WERI-Rb-1 (cell line): ENCODE measurements at regions not wholly inside any gene's neighbourhood (a gene's known extent, or its start where the extent isn't known, plus 50 kb on each side); places are given as distances from the start of the nearest gene placed in this dataset.

Source experiments
- DNase-seq: peaks from one replicate; pipeline ENCODE4 v3.0.0-alpha.2; 2020
- H3K27ac ChIP-seq: fragments of 250-450 bp; sonication (Bioruptor Pico); 2 replicates; pipeline ENCODE4 v1.5.1; 2020; ENCODE audit warnings: mild to moderate bottlenecking, moderate library complexity
- H3K27me3 ChIP-seq: fragments of 250-450 bp; sonication (Bioruptor Pico); 2 replicates; pipeline ENCODE4 v1.5.1; 2021; ENCODE audit warnings: mild to moderate bottlenecking, low read depth, moderate library complexity; ENCODE audit not compliant: insufficient read depth, severe bottlenecking
- H3K36me3 ChIP-seq: fragments of 250-450 bp; sonication (Bioruptor Pico); 2 replicates; pipeline ENCODE4 v1.5.1; 2020; ENCODE audit warnings: mild to moderate bottlenecking, moderate library complexity
- H3K4me3 ChIP-seq: 2 replicates; pipeline ENCODE4 v1.5.1; 2011; ENCODE audit warnings: low read depth, mild to moderate bottlenecking, control low read depth, low read length
- H3K9me3 ChIP-seq: fragments of 250-450 bp; sonication (Bioruptor Pico); 2 replicates; pipeline ENCODE4 v1.5.1; 2021; ENCODE audit warnings: mild to moderate bottlenecking, moderate library complexity; ENCODE audit not compliant: severe bottlenecking
- TF ChIP-seq, protein P1 (sequence below): IDR thresholded peaks from 2 replicates; pipeline ENCODE4 v1.5.1; 2011; ENCODE audit warnings: low read depth, mild to moderate bottlenecking, control low read depth, inconsistent platforms, low read length

DNA sequence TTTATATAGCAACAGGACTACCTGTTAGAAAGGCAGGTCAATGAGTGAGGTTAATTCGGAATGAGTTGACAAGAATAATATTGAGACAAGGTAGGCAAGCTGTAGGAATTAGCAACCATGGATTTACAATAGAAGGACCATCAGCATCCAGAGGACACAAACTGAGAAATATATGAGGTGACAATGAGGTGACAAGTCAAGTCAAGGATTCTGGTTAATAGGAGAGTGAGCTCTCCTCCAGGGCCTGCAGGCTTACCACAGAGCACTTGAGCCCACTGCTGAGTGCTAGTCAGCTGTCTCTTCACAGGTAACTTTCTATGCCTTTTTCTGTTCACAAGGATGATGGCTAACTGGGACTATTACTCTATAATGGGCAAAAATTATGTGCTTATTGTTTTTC, 227.2 kb downstream of the MRPS30 start:
- H3K27me3 ChIP-seq = no peaks in the 10 kb centered on the region
- H3K27ac ChIP-seq = no peak overlapping the region
- TF ChIP-seq, protein P1, sequence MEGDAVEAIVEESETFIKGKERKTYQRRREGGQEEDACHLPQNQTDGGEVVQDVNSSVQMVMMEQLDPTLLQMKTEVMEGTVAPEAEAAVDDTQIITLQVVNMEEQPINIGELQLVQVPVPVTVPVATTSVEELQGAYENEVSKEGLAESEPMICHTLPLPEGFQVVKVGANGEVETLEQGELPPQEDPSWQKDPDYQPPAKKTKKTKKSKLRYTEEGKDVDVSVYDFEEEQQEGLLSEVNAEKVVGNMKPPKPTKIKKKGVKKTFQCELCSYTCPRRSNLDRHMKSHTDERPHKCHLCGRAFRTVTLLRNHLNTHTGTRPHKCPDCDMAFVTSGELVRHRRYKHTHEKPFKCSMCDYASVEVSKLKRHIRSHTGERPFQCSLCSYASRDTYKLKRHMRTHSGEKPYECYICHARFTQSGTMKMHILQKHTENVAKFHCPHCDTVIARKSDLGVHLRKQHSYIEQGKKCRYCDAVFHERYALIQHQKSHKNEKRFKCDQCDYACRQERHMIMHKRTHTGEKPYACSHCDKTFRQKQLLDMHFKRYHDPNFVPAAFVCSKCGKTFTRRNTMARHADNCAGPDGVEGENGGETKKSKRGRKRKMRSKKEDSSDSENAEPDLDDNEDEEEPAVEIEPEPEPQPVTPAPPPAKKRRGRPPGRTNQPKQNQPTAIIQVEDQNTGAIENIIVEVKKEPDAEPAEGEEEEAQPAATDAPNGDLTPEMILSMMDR = no peak
- H3K36me3 ChIP-seq = no peaks in the 10 kb centered on the region
- H3K4me3 ChIP-seq = no peak overlapping the region
- H3K9me3 ChIP-seq = no peaks in the 10 kb centered on the region
- no peak for DNase-seq

GRCh38 chr5:45037927-45038326, 229.2 kb downstream of the MRPS30 start:
- DNase-seq = no peak
- TF ChIP-seq, protein P1 = no peak
- Histone ChIP-seq H3K36me3 (no peaks in the 10 kb centered on the region), H3K27ac (no peak overlapping the region), H3K27me3 (no peaks in the 10 kb centered on the region), H3K4me3 (no peak overlapping the region), H3K9me3 (no peaks in the 10 kb centered on the region)

- Histone ChIP-seq H3K27ac (no peak overlapping the region), H3K36me3 (no peaks in the 10 kb centered on the region), H3K9me3 (no peaks in the 10 kb centered on the region), H3K4me3 (no peak overlapping the region), H3K27me3 (no peaks in the 10 kb centered on the region)
- DNase-seq = no peak
- TF ChIP-seq, protein P1 = peak; percentile 54
These were observed 229.7 kb downstream of the MRPS30 start for GRCh38 chr5:45038366-45038987.

GRCh38 chr5:45042283-45042682, 233.5 kb downstream of the MRPS30 start:
- no peak overlapping the region for H3K4me3 ChIP-seq
- TF ChIP-seq, protein P1 = no peak
- H3K27me3 ChIP-seq = no peaks in the 10 kb centered on the region
- no peak overlapping the region for H3K27ac ChIP-seq
- H3K9me3 ChIP-seq = no peaks in the 10 kb centered on the region
- no peaks in the 10 kb centered on the region for H3K36me3 ChIP-seq
- DNase-seq = no peak

GRCh38 chr5:45057564-45057963, 248.8 kb downstream of the MRPS30 start:
- no peaks in the 10 kb centered on the region for H3K9me3 ChIP-seq
- no peaks in the 10 kb centered on the region for H3K27me3 ChIP-seq
- no peak overlapping the region for H3K4me3 ChIP-seq
- no peak for DNase-seq
- H3K27ac ChIP-seq = no peak overlapping the region
- TF ChIP-seq, protein P1 = no peak
- H3K36me3 ChIP-seq = no peaks in the 10 kb centered on the region

- no peak overlapping the region for H3K27ac ChIP-seq
- DNase-seq = no peak
- H3K9me3 ChIP-seq = no peaks in the 10 kb centered on the region
- H3K27me3 ChIP-seq = no peaks in the 10 kb centered on the region
- TF ChIP-seq, protein P1 = no peak
- no peak overlapping the region for H3K4me3 ChIP-seq
- no peaks in the 10 kb centered on the region for H3K36me3 ChIP-seq
These were observed 252.0 kb downstream of the MRPS30 start for GRCh38 chr5:45060724-45061123.
